Thoracic aorta (tissue), 2 donors: ENCODE measurements at regions not wholly inside any gene's neighbourhood (a gene's known extent, or its start where the extent isn't known, plus 50 kb on each side); places are given as distances from the start of the nearest gene placed in this dataset.

ENCODE experiments used
- ATAC-seq: fragments of 150-250 bp; one replicate; pipeline ENCODE4 v1.8.0; 2017; ENCODE audit warnings: low read depth; ENCODE audit not compliant: insufficient number of reproducible peaks, low FRiP score
- DNase-seq: peaks from one replicate; pipeline ENCODE4 v3.0.0-alpha.2; 2020; ENCODE audit warnings: low spot score
- H3K27ac ChIP-seq, 2 donors: fragments of 200-600 bp; sonication (generic); 1 replicate in 1 of 2; 2 replicates in 1 of 2; pipeline ENCODE4 v1.5.1; 2016; ENCODE audit warnings: mild to moderate bottlenecking in 2 of 2, moderate library complexity in 2 of 2
- H3K27me3 ChIP-seq: fragments of 200-600 bp; sonication (generic); replicated peaks from 2 replicates; pipeline ENCODE4 v1.6.0; 2016; ENCODE audit warnings: mild to moderate bottlenecking; ENCODE audit not compliant: insufficient read depth
- H3K36me3 ChIP-seq: fragments of 200-600 bp; sonication (generic); one replicate; pipeline ENCODE4 v1.5.1; 2016
- H3K4me1 ChIP-seq, 2 donors: fragments of 200-600 bp; sonication (generic); 1 replicate in 1 of 2; 2 replicates in 1 of 2; pipeline versions ENCODE4 v1.5.1 to v1.6.0; 2016; ENCODE audit warnings: low read depth in 2 of 2, mild to moderate bottlenecking in 1 of 2; ENCODE audit not compliant: control insufficient read depth in 1 of 2
- H3K4me3 ChIP-seq: fragments of 200-600 bp; sonication (generic); 2 replicates; pipeline ENCODE4 v1.5.1; 2016; ENCODE audit warnings: mild to moderate bottlenecking
- H3K9me3 ChIP-seq: fragments of 200-600 bp; sonication (generic); 2 replicates; pipeline ENCODE4 v1.5.1; 2016
- TF ChIP-seq, protein P1 (sequence below): fragments of 200-600 bp; sonication (generic); IDR thresholded peaks from one replicate; pipeline ENCODE4 v1.5.1; 2019; ENCODE audit warnings: antibody characterized with exemption

DNA sequence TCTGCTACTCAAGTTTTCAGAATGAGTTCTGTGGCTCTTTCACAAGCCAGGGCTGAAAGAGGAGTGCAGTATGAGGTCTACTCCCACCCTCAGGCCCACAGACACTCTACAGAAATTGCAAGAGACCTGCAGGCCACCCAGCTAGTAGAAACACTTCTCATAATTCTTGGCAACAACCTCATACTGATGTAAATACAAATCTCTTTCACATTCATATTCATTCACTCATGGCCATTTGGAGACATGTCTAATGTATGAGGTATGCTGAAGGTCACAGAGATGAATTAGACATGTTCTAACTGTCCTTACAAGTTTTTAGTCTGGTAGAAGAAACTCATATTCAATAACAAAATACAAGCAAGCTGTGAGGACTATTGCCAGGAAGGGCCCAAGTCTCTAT, 83.8 kb upstream of the KLHL29 start:
- ATAC-seq (no peak), DNase-seq (no peak)
- TF ChIP-seq, protein P1, sequence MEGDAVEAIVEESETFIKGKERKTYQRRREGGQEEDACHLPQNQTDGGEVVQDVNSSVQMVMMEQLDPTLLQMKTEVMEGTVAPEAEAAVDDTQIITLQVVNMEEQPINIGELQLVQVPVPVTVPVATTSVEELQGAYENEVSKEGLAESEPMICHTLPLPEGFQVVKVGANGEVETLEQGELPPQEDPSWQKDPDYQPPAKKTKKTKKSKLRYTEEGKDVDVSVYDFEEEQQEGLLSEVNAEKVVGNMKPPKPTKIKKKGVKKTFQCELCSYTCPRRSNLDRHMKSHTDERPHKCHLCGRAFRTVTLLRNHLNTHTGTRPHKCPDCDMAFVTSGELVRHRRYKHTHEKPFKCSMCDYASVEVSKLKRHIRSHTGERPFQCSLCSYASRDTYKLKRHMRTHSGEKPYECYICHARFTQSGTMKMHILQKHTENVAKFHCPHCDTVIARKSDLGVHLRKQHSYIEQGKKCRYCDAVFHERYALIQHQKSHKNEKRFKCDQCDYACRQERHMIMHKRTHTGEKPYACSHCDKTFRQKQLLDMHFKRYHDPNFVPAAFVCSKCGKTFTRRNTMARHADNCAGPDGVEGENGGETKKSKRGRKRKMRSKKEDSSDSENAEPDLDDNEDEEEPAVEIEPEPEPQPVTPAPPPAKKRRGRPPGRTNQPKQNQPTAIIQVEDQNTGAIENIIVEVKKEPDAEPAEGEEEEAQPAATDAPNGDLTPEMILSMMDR = no peak
- H3K4me3 ChIP-seq = no peak overlapping the region
- H3K27me3 ChIP-seq = no peaks in the 10 kb centered on the region
- no peaks in the 10 kb centered on the region for H3K4me1 ChIP-seq
- H3K9me3 ChIP-seq = no peaks in the 10 kb centered on the region
- H3K36me3 ChIP-seq = no peaks in the 10 kb centered on the region
- no peak overlapping the region for H3K27ac ChIP-seq

DNA sequence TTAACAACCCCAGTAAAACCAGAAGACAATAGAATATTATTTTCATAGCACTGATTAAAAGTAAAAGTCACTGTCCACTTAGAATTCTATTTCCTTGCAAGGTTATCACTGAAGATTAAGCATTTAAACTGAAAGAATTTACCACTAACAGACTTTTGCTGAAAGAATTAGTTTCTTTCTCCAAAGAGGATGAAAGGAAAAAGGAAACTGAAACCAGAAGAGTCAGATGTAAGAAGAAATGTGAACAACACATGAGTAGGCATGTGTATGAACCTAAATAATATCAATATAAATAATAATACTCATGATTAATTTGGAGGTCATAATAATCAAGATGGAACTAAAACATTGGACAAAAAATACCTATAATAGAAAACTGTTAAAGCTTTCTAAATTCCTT, 82.4 kb upstream of the KLHL29 start:
- Histone ChIP-seq H3K9me3 (no peaks in the 10 kb centered on the region), H3K4me1 (no peaks in the 10 kb centered on the region), H3K36me3 (no peaks in the 10 kb centered on the region), H3K27ac (no peak overlapping the region), H3K27me3 (no peaks in the 10 kb centered on the region), H3K4me3 (no peak overlapping the region)
- TF ChIP-seq, protein P1 = no peak
- ATAC-seq (no peak), DNase-seq (no peak)

DNA sequence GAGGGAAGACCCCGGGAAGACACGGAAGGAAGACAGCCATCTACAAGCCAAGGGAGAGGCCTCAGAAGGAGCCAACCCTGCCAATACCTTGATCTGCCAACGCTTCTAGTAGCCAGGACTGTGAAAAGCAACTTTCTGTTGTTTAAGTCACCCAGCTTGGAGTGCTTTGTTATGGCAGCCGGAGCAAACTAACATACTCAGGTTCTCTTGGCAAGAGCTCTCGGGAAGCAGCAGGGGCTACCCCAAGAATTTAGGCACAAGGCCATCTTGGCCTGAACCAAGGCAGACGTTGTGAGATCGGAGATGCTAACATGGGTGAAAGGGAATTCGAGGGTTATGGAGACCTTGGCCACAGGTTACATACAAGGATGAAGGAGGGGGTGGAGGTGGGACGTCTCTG, 78.6 kb upstream of the KLHL29 start:
- DNase-seq (no peak), ATAC-seq (no peak)
- Histone ChIP-seq H3K36me3 (no peaks in the 10 kb centered on the region), H3K4me3 (no peak overlapping the region), H3K27me3 (no peaks in the 10 kb centered on the region), H3K4me1 (no peaks in the 10 kb centered on the region), H3K9me3 (no peaks in the 10 kb centered on the region), H3K27ac (no peak overlapping the region)
- TF ChIP-seq, protein P1 = no peak

DNA sequence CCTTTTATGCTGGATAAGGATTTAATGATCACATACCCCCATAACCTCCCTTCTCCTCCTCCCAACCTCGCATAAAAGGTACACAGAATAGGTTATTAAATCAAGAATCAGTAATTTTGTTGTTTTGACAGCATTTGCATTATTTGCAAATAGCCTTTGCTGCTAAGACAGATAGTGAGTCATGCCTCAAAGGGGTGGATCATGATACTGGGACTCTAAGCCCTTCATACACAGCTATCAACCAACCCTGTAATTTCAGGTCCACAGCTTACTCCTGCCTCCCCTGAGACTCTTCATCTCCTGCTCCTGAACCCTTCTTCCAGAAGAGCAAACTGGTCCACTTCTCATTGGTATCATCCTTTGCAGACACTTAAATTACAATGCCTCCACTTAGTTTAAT, 73.8 kb upstream of the KLHL29 start:
- Histone ChIP-seq H3K36me3 (no peaks in the 10 kb centered on the region), H3K27ac (no peak overlapping the region), H3K4me3 (no peak overlapping the region), H3K27me3 (no peaks in the 10 kb centered on the region), H3K4me1 (no peaks in the 10 kb centered on the region), H3K9me3 (no peaks in the 10 kb centered on the region)
- no peak for ATAC-seq
- TF ChIP-seq, protein P1 = no peak
- DNase-seq = no peak

DNA sequence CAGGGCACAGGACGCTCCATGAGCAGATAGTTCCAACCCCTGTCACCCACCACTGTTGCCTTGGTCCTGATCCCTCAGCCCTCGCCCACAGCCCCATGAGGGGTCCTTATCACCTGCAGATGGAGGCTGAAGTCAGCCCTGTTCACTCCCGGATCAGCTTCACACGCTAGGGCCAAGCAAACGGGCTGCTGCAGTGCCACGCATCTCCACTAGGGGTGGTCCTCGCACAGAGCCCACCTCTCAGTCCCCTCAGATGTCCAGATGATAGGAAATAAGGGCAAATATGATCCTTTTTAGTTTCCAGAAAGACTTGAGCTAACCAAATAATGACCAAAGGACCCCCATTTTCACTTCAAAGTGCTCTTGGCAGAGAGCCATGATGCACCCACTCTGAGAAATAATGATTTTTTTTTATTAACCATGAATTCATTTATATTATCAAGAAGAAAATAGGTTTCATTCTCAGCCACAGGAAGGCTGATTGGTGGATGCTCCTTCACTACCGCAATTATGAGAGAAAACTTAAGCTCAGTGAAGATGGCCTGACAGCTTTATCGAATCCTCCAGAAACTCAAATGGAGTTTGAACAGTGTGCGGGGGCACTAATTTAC, 71.9 kb upstream of the KLHL29 start:
- DNase-seq (no peak), ATAC-seq (no peak)
- Histone ChIP-seq H3K9me3 (no peaks in the 10 kb centered on the region), H3K36me3 (no peaks in the 10 kb centered on the region), H3K4me1 (no peaks in the 10 kb centered on the region), H3K27ac (no peak overlapping the region), H3K27me3 (no peaks in the 10 kb centered on the region), H3K4me3 (no peak overlapping the region)
- TF ChIP-seq, protein P1 = no peak
